Activated CD8-positive, alpha-beta memory T cell treated with anti-CD3 and anti-CD28 coated beads for 4 hours (primary cell): ENCODE measurements at regions not wholly inside any gene's neighbourhood (a gene's known extent, or its start where the extent isn't known, plus 50 kb on each side); places are given as distances from the start of the nearest gene placed in this dataset.
"Not testable (repeated sequence)": the region's sequence is repeated elsewhere in the genome, so short reads cannot be mapped to it uniquely, and the experiment has no call there.

Experiments used
- DNase-seq, 2 donors: peaks; one replicate each; pipeline ENCODE4 v3.0.0-alpha.2; 2020; ENCODE audit warnings: low read depth in 2 of 2

DNA sequence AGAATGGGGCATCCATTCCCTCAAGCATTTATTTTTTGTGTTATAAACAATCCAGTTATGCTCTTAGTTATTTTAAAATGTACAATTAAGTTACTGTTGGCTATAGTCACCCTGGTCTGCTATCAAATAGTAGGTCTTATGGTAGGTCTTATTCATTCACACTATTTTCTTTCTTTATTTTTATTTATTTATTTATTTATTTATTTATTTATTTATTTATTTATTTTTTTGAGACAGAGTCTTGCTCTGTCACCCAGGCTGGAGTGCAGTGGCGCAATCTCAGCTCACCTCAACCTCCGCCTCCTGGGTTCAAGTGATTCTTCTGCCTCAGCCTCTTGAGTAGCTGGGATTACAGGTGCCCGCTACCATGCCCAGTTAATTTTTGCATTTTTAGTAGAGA, 967.4 kb upstream of the AUTS2 start:
- DNase-seq = not testable (repeated sequence)

DNA sequence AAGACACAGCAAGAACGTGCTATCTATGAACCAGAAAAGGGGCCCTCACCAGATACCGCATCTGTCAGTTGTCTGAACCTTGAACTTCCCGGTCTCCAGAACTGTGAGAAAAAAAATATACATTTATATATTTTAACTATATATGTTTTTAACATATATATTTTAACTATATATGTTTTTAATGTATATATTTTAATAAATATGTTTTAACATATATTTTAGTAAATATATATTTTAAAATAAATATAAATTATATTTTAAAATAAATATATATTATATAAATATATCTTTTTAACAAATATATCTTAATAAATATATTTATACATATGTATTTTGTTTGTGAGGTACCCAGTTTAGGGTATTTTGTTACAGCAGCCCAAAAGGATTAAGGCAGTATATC, 958.2 kb upstream of the AUTS2 start:
- no peak for DNase-seq

DNA sequence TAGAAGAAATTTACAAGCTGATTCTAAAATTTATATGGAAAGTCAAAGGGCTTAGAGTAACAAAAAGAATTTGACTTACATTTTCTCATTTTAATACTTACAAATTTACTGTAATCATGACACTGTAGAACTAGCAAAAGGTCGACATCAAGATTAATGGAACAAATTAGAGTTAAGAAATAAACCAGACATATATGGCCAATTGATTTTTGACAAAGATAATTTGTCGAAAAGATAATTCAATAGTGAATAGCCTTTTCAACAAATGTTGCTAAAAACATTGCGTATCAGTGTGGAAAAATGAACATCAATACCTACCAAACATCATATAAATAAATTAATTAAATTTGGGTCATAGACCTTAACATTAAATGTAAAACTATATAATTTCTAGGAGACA, 955.5 kb upstream of the AUTS2 start:
- DNase-seq = no peak

DNA sequence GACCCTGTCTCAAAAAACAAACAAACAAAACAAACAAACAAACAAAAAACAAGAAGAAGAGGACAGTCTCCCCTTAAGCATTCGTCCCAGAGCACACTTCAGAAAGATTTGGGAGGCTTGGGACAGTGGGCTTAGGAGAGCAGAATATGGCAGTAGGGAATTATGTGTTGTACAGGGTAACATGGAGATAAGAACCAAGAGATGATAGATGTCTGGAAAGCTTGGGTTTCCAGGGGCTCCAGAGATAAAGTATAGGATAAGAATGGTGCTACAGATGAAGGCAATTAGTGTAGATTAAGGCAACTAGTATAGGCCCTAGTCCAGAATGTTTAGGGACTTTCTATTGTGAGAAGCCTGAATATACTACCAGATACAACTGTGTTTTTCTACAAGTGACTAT, 934.9 kb upstream of the AUTS2 start:
- no peak for DNase-seq

DNA sequence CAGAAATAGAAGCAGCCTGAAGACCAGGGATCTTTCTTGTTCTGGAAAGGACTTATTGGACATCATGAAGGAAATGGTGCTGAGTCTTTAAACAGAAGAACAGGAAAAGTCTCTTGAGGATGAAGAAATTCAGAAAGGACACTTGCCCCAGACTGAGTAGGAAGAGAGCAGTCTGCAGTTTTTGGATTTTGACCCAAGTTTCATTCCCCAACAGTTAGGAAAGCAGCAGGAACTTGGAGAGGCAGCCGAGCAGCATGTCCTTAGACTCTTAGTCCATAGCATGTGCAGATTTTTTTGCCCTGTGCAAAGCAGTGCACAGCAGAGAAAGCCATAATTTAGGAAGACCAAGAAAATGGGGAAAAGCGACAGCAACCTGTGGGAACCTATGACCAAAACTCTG, 927.2 kb upstream of the AUTS2 start:
- DNase-seq = no peak

DNA sequence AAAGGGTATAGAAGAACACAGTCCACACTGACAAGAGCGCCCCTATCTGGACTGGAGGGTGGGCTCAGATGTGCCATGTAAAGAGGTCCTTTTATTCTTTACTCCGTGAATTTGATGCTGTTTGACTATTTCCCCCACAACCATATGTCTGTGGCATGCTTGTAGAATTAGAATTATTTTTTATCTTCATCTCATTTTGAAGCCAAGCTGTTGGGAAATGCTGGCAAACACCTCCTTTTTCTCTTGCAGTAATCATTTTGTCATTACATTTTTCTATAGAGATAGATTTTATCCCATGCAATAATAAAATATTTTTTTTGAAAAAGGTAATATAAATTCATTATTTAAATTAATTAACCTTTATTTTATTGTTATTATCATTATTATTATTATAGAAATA, 926.6 kb upstream of the AUTS2 start:
- DNase-seq = no peak

DNA sequence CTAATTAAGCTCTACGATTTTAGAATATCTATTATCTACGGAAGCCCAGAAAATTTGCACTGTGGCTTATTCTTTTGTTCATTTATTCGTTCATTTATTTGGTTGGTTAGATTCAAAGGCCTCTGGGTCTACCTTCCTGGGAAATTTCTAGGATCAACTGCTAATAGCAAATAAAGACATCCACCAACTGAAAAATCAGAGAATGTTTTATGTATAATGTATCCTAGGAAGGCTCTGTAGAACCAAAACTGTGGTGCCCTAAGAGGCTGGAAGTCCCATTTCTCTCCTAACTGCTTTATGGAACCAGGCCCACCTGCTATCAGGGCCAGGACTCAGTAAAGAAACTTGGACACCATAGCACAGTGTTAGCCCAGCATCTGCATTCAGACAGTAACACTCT, 923.4 kb upstream of the AUTS2 start:
- DNase-seq = no peak

DNA sequence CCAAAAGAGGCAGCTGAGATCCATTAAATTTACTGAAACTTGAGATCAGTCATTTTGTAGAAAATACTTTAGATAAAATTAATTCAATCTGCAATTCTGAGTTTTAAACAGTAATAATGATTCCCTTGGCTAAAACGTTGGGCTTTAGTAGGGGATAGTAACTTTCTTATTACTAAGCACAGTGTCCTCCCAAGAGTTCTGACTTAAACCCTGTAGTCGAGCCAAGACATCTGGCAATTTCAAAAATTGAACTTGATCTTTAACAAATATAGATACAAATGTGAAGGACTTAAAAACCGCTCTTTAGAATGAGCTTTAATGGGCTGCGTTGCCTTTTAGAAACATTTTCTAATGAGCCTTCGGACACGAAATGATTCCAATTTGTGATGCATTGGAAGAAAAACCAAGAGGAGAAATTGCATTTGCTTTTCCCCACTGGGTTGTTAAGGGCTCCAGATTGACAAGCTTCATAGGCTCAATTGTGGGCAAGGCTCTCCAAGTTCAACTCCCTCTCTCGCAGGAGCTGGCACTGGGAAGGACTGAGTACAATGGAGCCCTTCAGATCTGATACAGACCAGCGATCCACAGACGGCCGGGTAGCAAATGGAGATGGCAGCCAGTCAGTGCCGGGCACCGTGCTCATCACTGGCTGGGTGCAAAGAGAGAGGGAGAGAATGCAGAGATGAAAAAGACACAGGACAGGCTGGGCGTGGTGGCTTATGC, 921.3 kb upstream of the AUTS2 start:
- no peak for DNase-seq

DNA sequence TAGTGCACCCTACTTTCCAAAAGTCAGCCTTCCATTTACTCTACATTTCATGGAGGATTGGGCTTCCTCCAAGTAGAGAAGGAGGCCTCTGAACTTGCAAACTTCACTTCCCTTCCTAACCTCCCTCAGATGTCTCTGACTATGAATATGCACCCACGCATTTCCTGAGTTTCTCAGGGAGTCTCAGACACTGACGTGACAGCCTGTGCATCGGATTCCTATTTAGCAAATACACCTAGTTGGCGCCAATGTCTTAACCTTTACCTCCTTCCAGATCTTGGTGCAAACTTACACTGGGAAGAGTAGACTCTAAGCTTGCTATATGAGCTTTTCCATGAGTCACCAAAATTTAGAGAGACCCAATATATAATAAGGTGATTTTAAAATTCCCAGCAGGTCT, 920.1 kb upstream of the AUTS2 start:
- no peak for DNase-seq

DNA sequence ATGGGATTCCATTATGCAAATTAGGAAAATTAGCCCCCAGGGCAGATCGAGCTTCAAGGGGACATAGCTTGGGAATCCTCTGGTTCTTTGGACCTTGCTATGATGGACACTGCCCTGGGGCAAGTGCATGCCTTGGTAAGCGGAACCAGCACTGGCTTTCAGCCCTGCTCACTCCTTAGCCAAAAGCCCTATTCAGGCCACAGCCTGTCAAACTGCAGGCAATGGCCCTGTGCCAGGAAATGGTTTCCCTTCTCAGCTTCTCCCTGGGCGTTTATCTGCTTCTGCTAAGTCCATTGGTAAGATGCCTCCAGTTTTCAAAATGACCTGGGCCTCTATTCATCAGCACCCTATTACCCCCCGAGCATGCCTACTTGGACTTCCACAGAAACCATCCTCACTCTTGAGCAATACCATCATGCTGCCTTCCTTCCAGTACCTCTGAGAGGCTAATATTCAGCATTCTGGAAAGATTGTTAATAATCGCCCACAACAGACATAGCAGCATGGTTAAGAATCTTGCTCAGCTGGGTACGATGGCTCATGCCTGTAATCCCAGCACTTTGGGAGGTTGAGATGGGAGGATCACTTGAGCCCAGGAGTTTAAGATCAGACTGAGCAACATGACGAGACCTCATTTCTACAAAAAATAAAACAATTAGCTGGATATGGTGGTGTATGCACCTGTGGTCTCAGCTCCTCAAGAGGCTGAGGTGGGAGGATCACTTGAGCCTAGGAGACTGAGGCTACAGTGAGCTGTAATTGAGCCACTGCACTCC, 918.6 kb upstream of the AUTS2 start:
- DNase-seq = no peak

DNA sequence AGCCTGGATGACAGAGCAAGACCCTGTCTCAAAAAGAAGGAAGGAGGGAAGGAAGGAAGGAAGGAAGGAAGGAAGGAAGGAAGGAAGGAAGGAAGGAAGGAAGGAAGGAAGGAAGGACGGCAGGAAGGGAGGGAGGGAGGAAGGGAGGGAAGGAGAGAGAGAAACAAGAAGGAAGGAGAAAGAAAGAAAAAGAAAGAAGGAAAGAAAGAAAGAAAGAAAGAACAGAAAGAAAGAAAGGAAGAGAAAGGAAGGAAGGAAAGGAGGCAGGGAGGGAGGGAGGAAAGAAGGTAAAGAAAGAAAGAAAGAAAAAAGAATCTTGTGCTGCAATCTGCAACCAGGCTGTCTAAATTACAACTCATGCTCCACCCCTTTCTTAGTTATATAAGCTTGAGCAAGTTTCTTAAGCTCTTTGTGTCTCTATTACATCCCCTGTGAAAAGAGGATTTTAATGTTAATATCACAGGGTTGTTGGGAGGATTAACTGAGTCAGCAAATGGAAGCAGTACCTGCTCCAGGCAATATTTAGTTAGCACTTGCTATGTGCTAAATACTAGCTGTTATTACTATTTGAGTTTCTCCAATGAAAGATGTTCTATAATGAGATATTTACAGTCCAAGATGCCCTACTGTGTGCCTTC, 917.9 kb upstream of the AUTS2 start:
- DNase-seq = no peak

DNA sequence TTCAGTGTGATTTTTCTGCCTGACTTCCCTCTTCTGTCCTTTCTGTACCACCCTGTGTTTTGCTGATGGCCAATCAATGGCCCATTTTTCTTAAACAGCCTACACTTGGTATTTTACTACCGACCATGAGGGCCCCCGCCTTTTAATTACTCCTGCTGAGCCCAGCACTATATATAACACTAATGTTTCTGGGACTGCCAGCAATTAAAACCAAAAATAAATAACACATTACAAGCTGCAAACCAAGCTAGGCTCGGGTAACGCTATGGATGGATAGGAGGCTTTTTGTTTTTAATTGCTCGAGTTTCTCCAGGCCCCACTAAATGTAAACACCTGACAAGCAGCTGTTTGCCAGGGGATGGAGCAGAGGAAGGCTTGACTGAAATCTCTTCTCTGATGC, 915.4 kb upstream of the AUTS2 start:
- DNase-seq = no peak

DNA sequence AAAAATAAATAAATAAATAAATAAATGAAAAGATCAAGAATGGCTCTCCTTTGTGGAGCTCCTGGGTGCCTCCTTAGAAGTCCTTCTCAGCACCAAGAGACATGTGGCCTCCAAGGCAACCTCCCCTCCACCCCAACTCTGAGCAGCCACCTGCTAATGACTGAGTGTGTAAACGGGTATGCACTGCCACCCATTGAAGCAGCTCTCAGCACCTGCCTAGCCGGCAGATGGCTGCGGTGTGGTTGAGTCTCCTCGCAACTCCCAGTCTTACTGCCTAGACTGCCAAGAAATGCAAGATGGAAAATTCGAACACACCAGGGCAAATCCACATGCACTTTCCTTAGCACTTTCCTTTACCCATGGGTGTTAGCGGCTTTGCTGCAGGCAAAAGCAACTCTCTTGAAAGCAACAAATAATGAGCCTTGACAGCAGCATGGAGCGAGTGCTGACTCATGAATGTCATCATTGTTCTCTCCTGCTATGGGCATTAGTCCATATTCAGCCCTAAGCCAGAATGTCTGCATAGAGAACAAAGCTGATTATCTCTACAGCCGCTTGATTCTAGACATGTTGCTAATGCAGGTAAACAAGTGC, 913.9 kb upstream of the AUTS2 start:
- DNase-seq = no peak

DNA sequence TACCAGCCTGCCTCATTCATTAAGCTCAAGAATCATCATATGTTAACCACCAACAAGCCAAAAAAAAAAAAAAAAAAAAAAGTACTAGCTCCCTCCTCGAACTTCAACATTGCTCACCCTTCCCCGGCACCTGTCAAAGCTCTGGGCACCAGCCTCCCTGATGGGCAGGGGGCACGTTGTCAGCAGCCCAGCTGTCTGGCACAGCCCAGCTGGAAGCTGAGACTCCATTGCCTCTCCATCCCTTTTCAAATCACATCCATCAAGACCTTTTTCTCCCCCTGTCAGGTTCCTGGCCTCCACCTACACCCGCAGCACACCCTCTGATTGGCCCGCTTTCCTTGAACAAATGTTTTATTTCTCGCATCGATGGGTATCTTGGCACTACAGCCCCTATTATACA, 913.3 kb upstream of the AUTS2 start:
- no peak for DNase-seq

DNA sequence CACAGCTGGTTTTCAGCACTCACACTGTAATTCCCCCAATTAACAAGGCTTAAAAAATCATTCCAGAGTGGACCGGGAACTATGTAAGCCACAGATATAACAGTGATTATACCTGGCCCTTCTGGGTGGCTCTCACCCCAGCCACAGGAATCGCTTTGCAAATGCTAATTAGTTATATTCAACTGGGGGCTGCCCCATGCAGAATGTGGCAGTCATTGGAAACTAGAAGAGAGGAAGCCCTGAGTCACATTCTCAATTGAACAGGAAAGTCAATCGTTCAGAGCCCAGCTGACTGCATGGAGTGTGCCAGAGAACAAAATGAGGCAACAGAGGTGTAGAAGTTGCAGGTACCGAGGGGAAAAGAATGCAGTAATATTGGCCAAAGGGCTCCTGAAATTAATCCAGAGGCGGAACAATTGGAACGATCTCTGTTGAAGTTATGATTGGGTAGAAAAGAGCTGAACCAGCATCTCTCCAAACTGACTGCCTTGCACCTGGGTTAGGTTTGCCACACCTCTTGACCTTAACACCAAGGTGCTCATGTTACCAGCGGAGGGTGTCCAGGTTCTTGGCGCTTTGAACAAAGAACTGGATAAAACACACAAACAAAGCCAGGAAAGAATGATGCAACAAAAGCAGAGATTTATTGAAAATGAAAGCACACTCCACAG, 909.7 kb upstream of the AUTS2 start:
- no peak for DNase-seq

DNA sequence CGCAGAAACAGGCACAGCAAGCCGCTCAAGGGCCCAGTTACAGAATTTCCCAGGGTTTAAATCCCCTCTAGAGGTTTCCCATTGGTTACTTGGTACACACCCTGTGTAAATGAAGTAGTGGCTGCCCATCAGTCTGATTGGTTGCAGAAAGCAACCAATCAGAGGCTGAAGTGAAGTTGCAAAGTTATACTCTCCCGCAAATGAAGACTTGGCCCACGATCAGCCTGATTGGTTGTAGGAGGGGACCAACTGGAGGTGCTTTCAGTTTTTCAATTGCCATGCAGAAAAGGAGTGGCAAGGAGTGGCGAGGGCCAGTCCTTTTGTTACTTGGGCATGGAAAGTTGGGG, 909.2 kb upstream of the AUTS2 start:
- DNase-seq = no peak

DNA sequence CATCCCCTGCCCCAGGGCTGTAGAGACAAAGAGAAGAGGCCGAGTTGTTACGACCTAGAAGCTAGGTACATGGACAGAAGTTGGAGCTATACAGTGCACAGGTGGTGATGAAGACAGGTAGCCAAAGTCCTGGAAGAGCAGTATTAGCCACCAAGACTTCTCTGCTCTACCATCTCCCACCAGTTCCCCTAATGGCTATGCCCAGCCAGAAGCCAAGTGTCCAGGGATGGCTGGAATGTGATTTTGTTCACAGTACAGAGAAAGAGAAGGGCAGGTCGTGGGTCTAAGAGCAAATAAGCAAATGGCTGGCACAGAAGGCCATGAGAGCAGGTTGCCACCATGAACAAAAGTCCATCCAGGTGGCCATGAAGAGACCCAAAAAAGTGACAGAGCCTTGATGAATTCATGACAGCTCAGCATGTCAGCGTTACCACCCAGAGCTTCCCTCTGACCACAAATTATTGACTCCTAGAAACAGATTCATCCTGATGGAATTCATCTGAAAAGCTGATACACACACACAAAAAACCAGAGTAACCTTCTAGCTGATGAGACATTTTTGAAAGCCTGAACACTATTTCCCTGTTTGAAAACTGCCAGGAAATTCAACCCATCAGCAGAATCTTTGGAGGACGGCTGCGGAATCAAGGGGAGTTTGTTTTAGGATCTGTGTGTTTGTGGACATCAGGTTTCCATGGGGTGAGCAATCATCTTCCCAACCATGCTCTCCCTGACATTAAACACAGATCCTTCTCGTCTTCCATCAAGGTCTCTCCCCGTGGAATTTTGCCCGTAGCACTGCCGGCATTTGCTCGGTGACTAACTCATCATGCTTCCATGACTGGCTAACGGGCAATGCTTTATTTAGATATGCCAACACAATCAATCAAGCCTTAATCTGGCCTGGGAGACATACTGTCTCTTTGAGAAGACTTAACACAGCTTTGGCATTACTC, 906.7 kb upstream of the AUTS2 start:
- DNase-seq = no peak

DNA sequence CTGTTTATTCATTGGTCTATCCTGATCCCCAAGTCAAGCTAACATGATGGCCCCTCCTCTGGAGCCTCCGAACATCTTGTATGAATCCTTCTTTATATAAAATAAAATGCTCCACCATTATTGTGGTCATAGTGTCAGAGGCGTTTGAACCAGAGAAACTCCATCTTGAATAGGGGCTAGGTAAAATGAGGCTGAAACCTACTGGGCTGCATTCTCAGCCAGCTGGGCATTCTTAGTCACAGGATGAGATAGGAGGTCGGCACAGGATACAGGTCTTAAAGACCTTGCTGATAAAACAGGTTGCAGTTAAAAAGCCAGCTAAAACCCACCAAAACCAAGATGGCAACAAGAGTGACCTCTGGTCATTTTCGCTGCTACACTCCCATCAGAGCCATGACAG, 905.8 kb upstream of the AUTS2 start:
- no peak for DNase-seq

DNA sequence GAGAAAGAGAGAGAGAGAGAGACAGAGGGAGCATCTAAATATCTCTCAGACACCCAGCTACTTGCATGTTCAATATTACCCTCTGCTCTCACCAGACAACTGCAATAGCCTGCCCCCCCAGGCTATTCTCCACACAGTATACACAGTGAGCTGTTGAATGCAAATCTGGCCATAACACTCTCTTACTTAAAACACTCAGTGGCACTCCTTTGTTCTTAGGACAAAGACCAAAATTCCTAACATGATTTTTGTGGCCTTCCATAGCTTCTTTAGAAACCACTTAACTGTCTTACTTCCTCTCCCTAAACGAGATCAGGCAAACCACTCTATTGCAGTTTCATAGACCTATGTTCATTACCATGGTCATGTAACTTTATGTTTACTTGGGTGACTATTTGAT, 903.6 kb upstream of the AUTS2 start:
- DNase-seq = no peak

DNA sequence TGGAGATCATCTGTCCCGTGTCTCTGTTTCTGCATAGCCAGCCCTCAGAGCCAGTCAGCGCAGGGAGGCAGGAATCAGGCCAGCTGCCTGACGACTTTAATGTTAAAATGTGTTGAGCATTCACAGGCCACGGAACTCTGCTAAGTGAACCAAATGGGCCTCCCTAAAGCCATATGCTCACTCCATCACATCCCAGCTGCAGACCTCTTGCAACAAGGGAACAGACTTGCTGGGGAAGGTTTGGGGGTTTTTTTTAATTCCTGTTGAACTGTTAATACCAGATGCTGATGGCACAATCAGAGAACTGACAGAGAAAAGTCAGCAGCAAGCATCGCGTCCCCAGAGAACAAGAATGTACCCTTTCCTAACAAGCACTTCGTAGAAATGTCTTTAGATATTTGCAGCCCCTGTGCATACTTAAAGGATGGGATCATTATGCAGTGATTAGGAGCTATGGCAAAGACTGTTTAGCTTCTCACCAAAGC, 900.4 kb upstream of the AUTS2 start:
- no peak for DNase-seq
